ENCODE measurements at regions not wholly inside any gene's neighbourhood (a gene's known extent, or its start where the extent isn't known, plus 50 kb on each side); places are given as distances from the start of the nearest gene placed in this dataset.

DNA sequence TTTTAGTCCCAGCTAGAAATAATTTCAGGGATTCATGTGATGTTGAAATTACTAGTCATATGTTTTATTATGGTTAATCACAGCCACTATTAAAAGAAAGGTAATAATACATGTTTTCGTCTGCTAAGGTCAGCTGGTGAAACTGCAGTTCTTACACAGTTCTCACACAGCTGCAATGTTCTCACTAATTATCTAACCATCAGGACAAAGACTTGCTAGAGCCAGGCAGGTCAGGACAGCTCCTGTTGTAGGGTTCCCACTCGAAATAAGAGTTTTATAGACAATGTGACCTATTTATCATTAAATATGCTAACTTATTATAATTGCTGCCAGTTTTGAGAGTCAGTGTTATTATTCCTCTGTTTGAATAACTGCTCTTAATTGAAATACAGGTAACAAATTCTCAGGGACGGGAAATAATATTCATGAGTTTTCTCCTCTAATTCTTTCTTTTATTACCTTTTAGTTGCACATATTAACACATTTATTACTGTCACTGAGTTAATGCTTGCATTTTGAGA, 97.9 kb downstream of the GJA1 start:
- DNase-seq: no peak
- ATAC-seq (ENCODE audit: low read depth): no peak
- Mint-ChIP-seq H3K4me1 (no peaks in the 10 kb centered on the region), H3K27me3 (no peaks in the 10 kb centered on the region), H3K27ac (no peak overlapping the region), H3K9me3 (no peaks in the 10 kb centered on the region), H3K36me3 (ENCODE audit: low read depth) (no peaks in the 10 kb centered on the region), H3K4me3 (no peak overlapping the region)
- POLR2A ChIA-PET: no interaction called here
- CTCF ChIA-PET: no interaction called here
- TF ChIP-seq, protein P1, sequence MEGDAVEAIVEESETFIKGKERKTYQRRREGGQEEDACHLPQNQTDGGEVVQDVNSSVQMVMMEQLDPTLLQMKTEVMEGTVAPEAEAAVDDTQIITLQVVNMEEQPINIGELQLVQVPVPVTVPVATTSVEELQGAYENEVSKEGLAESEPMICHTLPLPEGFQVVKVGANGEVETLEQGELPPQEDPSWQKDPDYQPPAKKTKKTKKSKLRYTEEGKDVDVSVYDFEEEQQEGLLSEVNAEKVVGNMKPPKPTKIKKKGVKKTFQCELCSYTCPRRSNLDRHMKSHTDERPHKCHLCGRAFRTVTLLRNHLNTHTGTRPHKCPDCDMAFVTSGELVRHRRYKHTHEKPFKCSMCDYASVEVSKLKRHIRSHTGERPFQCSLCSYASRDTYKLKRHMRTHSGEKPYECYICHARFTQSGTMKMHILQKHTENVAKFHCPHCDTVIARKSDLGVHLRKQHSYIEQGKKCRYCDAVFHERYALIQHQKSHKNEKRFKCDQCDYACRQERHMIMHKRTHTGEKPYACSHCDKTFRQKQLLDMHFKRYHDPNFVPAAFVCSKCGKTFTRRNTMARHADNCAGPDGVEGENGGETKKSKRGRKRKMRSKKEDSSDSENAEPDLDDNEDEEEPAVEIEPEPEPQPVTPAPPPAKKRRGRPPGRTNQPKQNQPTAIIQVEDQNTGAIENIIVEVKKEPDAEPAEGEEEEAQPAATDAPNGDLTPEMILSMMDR (IDR thresholded peaks at IDR 0.05): no peak
- intact Hi-C loops (cut with micrococcal nuclease): no loop called here

DNA sequence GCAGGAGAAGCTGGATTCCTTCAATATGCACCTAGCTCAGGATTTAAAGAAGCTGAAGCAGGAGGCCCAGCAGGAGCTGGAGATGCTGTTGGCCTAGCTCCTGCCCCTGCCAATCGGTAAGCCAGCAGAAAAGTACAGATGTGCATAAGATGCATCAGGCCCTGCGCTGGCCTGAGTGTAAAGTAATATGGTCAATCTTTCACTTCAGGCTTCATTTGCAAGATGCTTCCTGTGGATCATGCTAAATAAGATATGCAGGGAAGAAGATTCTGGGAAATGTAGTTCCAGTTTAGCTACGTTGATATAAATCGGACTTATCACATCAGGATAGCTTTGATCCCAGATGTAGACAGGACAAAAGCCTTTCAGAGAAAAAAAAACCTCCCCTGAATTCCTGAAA, 100.3 kb downstream of the GJA1 start:
- H3K4me3 Mint-ChIP-seq: no peak overlapping the region
- H3K36me3 Mint-ChIP-seq (ENCODE audit: low read depth): no peaks in the 10 kb centered on the region
- POLR2A ChIA-PET: no interaction called here
- CTCF ChIA-PET: no interaction called here
- DNase-seq (no peak), ATAC-seq (ENCODE audit: low read depth) (no peak)
- no peaks in the 10 kb centered on the region for H3K9me3 Mint-ChIP-seq
- H3K27me3 Mint-ChIP-seq: no peaks in the 10 kb centered on the region
- TF ChIP-seq, protein P1 (IDR thresholded peaks at IDR 0.05): no peak
- intact Hi-C loops (cut with micrococcal nuclease): no loop called here
- no peaks in the 10 kb centered on the region for H3K4me1 Mint-ChIP-seq
- H3K27ac Mint-ChIP-seq: no peak overlapping the region

DNA sequence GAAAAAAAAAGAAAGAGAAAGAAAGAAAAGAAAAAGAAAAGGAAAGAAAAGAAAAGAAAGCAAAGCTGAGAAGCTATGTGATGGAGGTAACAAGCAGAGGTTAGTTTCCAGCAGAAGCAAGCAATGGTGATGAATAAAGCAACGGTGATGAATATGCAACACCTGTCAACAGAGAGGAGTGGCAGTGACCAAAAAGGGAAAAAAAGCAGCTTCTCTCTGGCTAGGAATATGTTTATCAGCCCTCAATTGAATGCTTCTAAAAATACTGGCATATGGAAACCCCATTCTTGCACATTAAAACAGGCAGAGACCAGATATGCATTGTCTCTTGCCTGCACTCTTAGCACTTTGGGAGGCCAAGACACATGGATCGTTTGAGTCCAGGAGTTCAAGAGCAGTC, 100.9 kb downstream of the GJA1 start:
- POLR2A ChIA-PET: no interaction called here
- intact Hi-C loops (cut with micrococcal nuclease): no loop called here
- Mint-ChIP-seq H3K9me3 (no peaks in the 10 kb centered on the region), H3K27ac (no peak overlapping the region), H3K4me1 (no peaks in the 10 kb centered on the region), H3K36me3 (ENCODE audit: low read depth) (no peaks in the 10 kb centered on the region), H3K27me3 (no peaks in the 10 kb centered on the region), H3K4me3 (no peak overlapping the region)
- CTCF ChIA-PET: no interaction called here
- DNase-seq: no peak
- no peak for ATAC-seq (ENCODE audit: low read depth)
- TF ChIP-seq, protein P1 (IDR thresholded peaks at IDR 0.05): no peak

DNA sequence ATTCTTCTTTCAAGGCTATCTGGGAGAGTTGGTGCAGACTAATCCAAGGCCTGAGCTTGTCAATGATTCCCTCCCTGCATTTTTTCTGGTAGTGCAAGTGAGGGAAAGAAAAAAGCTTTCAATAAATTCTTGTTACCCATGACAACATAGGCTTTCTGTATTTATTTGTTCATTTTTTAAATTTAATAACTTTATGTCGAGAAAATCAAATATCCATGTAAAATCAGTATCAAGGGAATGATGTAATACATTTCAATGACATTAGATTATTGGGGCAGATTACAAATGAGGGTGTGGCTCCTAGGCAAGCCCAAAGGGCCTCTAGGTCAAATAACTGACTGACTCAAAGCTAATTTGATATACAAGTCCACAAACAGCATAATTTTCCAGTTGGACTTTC, 104.0 kb downstream of the GJA1 start:
- CTCF ChIA-PET: interaction anchor here (0.7 kb wide), 1 partner anchor 990 kb away, joined by 3 read pairs; no protein-coding TSS in a partner anchor
- Mint-ChIP-seq H3K27ac (no peak overlapping the region), H3K36me3 (ENCODE audit: low read depth) (no peaks in the 10 kb centered on the region), H3K4me1 (no peaks in the 10 kb centered on the region), H3K4me3 (no peak overlapping the region), H3K9me3 (no peaks in the 10 kb centered on the region), H3K27me3 (no peaks in the 10 kb centered on the region)
- no peak for ATAC-seq (ENCODE audit: low read depth)
- DNase-seq: no peak
- POLR2A ChIA-PET: no interaction called here
- intact Hi-C loops (cut with micrococcal nuclease): no loop called here
- TF ChIP-seq, protein P1 (IDR thresholded peaks at IDR 0.05): no peak

DNA sequence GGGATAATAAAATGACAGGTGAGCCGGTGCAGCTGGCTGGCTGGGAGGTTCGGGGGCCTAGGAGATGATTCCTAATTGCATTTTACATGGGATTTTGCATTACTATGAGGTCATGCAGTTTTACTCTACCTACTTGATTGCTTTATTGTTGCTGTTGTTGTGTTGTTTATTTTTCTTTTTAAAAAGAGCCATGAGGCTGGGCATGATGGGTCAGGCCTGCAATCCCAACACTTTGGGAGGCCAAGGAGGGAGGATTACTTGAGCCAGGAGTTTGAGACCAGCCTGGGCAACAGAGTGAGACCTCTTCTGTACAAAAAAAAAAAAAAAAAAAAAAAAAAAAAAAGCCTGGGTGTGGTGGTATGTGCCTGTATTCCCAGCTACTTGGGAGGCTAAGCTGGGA, 104.8 kb downstream of the GJA1 start:
- POLR2A ChIA-PET: no interaction called here
- H3K36me3 Mint-ChIP-seq (ENCODE audit: low read depth): no peaks in the 10 kb centered on the region
- no peak overlapping the region for H3K4me3 Mint-ChIP-seq
- no peaks in the 10 kb centered on the region for H3K27me3 Mint-ChIP-seq
- TF ChIP-seq, protein P1 (IDR thresholded peaks at IDR 0.05): no peak
- CTCF ChIA-PET: no interaction called here
- no peak overlapping the region for H3K27ac Mint-ChIP-seq
- H3K9me3 Mint-ChIP-seq: no peaks in the 10 kb centered on the region
- DNase-seq (no peak), ATAC-seq (ENCODE audit: low read depth) (no peak)
- intact Hi-C loops (cut with micrococcal nuclease): no loop called here
- H3K4me1 Mint-ChIP-seq: no peaks in the 10 kb centered on the region

Measured in activated B cell treated with CpG ODN at 0.5 μM for 24 hours (primary cell).